ENCODE measurements at regions not wholly inside any gene's neighbourhood (a gene's known extent, or its start where the extent isn't known, plus 50 kb on each side); places are given as distances from the start of the nearest gene placed in this dataset.

DNA sequence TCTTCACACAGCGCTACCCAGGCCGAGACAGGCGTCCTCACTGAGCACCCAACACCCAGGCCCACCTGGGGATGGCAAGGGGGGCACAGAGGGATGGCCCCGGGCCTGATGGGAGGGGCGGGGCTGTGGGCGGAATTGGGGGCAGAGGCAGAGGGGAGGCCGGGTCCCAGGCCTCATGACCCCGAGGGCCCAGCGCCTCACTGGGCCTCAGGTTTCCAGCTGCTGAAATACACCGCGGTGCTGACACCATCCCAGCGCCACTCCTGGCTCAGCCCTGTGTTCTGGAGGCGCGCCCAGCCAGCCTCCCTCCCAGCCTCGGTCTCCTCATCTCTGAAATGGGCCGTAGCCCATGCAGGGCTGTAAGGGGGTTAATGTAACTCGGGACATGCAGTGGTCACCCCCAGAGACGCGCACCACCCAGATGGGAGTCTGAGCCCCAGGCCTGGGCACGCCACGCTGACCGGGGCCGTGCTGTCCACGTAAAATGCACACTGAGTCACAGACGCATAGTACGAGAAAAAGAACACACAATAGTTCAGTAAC is 82.3 kb downstream of the UNCX start:
- TF ChIP-seq, protein P1, sequence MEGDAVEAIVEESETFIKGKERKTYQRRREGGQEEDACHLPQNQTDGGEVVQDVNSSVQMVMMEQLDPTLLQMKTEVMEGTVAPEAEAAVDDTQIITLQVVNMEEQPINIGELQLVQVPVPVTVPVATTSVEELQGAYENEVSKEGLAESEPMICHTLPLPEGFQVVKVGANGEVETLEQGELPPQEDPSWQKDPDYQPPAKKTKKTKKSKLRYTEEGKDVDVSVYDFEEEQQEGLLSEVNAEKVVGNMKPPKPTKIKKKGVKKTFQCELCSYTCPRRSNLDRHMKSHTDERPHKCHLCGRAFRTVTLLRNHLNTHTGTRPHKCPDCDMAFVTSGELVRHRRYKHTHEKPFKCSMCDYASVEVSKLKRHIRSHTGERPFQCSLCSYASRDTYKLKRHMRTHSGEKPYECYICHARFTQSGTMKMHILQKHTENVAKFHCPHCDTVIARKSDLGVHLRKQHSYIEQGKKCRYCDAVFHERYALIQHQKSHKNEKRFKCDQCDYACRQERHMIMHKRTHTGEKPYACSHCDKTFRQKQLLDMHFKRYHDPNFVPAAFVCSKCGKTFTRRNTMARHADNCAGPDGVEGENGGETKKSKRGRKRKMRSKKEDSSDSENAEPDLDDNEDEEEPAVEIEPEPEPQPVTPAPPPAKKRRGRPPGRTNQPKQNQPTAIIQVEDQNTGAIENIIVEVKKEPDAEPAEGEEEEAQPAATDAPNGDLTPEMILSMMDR (conservative IDR thresholded peaks at IDR 0.05; ENCODE audit: low read depth, low read length), result no peak
- no peak overlapping the region for H3K4me3 ChIP-seq (ENCODE audit: low read depth, low read length)
- DNase-seq (ENCODE audit: low read depth), result no peak

DNA sequence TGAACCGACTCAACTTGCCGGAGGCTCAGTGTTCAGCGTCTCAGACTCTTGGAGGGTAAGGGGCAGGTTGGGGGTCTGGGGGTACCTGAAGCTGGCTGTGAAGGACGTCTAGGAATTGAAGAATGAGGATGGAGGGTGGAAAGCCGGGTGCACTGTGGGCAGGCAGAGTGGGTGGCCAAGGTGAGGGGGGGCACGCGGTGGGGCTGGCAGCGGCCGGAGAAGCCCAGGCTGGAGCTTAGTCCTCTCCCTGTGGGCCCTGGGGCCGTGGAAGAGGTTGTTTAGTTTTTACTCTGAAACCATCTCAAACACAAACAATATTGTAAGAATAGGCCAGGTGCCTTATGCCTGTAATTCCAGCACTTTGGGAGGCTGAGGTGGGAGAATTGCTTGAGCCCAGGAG is 83.4 kb downstream of the UNCX start:
- TF ChIP-seq, protein P1 (conservative IDR thresholded peaks at IDR 0.05; ENCODE audit: low read depth, low read length), result no peak
- H3K4me3 ChIP-seq (ENCODE audit: low read depth, low read length), result no peak overlapping the region
- no peak for DNase-seq (ENCODE audit: low read depth)

DNA sequence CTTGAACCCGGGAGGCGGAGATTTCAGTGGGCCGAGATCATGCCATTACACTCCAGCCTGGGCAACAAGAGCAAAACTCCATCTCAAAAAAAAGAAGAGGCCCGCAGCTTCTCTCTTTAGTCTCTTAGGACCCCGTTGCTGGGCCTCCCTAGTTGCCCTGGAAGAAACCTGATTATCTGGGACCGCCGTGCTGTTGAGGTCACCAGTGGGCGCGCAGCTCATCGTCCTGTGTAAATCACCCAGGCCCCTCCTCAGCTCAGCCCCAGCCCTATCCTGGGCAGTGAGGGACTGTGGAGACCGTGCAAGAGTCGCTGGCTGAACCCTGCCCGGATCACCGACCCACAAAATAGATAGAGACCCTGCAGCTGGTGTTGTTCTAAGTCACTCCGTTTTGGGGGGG is 85.0 kb downstream of the UNCX start:
- no peak overlapping the region for H3K4me3 ChIP-seq (ENCODE audit: low read depth, low read length)
- no peak for DNase-seq (ENCODE audit: low read depth)
- TF ChIP-seq, protein P1 (conservative IDR thresholded peaks at IDR 0.05; ENCODE audit: low read depth, low read length), result no peak

DNA sequence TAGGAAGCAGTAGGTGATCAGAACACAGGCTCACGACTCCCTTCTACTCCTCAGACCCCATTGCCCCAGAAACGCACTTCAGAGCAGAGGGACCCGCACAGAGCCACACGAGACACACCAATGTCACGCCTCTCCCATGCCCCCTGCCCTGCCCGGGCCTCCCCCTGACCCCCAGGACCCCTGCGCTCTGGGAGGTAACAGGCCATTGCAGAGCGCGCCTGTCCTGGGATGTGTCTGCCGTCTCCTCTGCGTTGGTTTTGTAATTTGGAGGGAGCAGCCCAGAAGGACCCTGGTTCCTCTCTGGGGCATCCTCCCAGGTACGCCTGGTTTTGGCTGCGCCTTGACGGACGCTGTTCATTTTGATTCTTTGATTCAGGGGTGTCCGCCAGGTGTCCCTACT is 85.4 kb downstream of the UNCX start:
- H3K4me3 ChIP-seq (ENCODE audit: low read depth, low read length), result no peak overlapping the region
- TF ChIP-seq, protein P1 (conservative IDR thresholded peaks at IDR 0.05; ENCODE audit: low read depth, low read length), result no peak
- no peak for DNase-seq (ENCODE audit: low read depth)

DNA sequence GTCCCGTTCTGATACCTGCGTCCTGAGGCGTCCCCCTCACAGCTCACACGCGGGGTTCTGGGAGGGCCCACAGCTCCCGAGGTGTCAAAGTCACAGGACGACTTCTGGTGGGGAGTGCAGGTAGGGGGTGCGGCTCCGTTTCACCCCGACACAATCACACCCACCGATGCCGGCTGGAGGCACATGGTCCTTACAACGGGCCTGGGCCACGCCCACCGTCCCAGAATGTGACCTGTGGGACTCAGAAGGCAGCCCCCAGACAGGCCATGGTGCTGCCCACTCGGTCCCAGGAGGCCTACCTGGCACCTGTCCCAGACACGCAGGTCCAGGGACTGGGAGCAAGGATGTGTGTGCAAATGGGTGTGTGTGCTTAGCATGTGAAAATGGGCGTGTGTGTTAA is 86.0 kb downstream of the UNCX start:
- no peak overlapping the region for H3K4me3 ChIP-seq (ENCODE audit: low read depth, low read length)
- DNase-seq (ENCODE audit: low read depth), result no peak
- TF ChIP-seq, protein P1 (conservative IDR thresholded peaks at IDR 0.05; ENCODE audit: low read depth, low read length), result no peak

DNA sequence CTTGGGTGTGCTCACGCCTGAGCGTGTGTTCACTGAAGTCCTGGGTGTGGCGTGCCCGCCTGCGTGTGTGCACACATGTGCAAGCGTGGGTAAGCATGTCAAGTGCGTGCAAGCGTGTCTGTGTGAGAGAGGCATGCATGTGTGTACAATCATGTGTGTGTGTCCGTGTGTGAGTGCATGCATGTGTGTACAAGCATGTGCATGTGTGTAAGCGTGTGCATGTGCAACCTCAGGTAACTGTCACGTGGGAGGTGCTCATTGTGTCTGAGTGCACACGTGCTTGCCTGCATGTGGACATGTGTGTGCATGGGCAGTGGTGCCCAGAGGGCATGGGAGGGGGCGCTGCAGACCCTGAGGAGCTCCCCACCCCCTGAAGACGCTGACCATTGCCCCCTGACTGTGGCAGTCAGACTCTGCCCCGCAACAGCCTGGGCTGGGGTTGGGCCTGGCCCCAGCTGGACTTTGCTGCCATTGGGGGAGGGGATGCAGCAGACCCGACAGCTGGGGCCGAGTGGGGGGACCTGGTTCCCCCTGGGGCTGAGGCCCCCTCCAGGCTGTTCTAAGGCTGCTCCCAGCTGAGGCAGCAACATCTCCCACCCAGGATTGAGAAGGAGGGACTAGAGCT is 88.1 kb downstream of the UNCX start:
- no peak for DNase-seq (ENCODE audit: low read depth)
- no peak overlapping the region for H3K4me3 ChIP-seq (ENCODE audit: low read depth, low read length)
- TF ChIP-seq, protein P1 (conservative IDR thresholded peaks at IDR 0.05; ENCODE audit: low read depth, low read length), result no peak
